Ovary (tissue), 7 donors: ENCODE measurements at regions not wholly inside any gene's neighbourhood (a gene's known extent, or its start where the extent isn't known, plus 50 kb on each side); places are given as distances from the start of the nearest gene placed in this dataset.

Experiments used
- DNase-seq, 5 donors: peaks; one replicate each; pipeline ENCODE4 v3.0.0-alpha.2; 2019 to 2020
- H3K27ac ChIP-seq, 2 donors: fragments of 200-600 bp; one replicate each; pipeline versions ENCODE4 v1.5.1 to v1.8.0; 2019 to 2022
- H3K27me3 ChIP-seq: fragments of 200-600 bp; one replicate; pipeline ENCODE4 v1.8.0; 2022
- H3K36me3 ChIP-seq: fragments of 200-600 bp; sonication (generic); one replicate; pipeline ENCODE4 v1.5.1; 2019
- H3K4me1 ChIP-seq: one replicate; pipeline ENCODE4 v1.8.1; 2013; ENCODE audit warnings: mild to moderate bottlenecking, moderate library complexity; ENCODE audit not compliant: insufficient read depth
- H3K4me3 ChIP-seq: fragments of 200-600 bp; sonication (generic); one replicate; pipeline ENCODE4 v1.5.1; 2017
- H3K9me3 ChIP-seq, 2 donors: fragments of 200-600 bp in 1 of 2; sonication (generic) in 1 of 2; one replicate each; pipeline versions ENCODE4 v1.5.1 to v1.8.1; 2013 to 2019; ENCODE audit warnings: mild to moderate bottlenecking in 1 of 2, moderate library complexity in 1 of 2
- CTCF ChIP-seq, 3 donors: fragments of 450-650 bp in 2 of 3; fragments of 200-600 bp in 1 of 3; IDR thresholded peaks; one replicate each; pipeline versions ENCODE4 v1.5.1 to v1.8.0; 2016 to 2022; ENCODE audit warnings: antibody characterized with exemption in 3 of 3, mild to moderate bottlenecking in 1 of 3
- EP300 ChIP-seq: sonication (generic); formaldehyde crosslinking; IDR thresholded peaks from one replicate; pipeline ENCODE4 v1.6.1; 2017; ENCODE audit warnings: antibody characterized with exemption
- POLR2A ChIP-seq: fragments of 450-650 bp; IDR thresholded peaks from one replicate; pipeline ENCODE4 v1.6.1; 2017; ENCODE audit warnings: antibody characterized with exemption, mild to moderate bottlenecking, moderate library complexity
- WGBS, 3 donors: extraction: QIAGEN DNeasy Blood & Tissue Kit in 1 of 3; methylation state at CpG; one replicate each; pipeline versions ENCODE4 v1.1.5 to v1.1.7; 2013 to 2017; 5-methylcytosine and 5-hydroxymethylcytosine counted together
- intact Hi-C, 4 donors: fragments of 100-400 bp; cut with DNase I; formaldehyde crosslinking; loops; one replicate each; pipeline versions ENCODE4 v1.11.0 to v1.15.1; 2022 to 2023
- donor health status: DM: no; HTN: no; CAD: no; lungs with moderate emphysema.
- donor health status: DM: no; HTN: no; CAD: no.
- donor health status: Bipolar disorder and iron deficiency.
- donor health status: DM: no; HTN: no; CAD: no.
- donor health status: DM: yes; HTN: yes; CAD: no.

DNA sequence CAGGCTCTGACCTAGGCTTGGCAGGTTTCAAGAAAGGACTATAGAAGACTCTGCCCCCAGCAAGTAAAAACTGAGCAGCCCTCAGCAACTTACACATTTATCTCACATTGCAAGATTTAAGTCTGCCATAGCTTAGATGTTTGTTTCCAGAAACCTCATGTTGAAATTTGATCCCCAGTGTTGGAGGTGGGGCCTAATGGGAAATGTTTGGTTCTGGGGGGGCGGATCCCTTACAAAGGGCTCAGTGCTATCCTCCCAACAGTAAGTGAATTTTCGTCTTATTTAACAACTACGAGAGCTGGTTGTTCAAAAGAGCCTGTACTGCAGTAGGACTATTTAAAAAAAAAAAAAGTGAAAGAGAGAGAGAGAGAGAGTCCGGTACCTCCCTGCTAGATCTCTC, 125.2 kb upstream of the PROK2 start:
- Histone ChIP-seq H3K9me3 (no peaks in the 10 kb centered on the region), H3K27ac (no peak overlapping the region), H3K36me3 (no peaks in the 10 kb centered on the region), H3K4me3 (no peak overlapping the region), H3K27me3 (no peaks in the 10 kb centered on the region), H3K4me1 (peaks cover 5% of the 10 kb centered on the region)
- DNase-seq, result no peak
- intact Hi-C loops, result no loop called here
- whole genome bisulfite sequencing, 3 donors, result 71 to 78% (median 77%) methylated on average over 4 of the region's 4 CpGs
- TF ChIP-seq EP300 (no peak), CTCF (IDR thresholded peaks at IDR 0.05) (no peak), POLR2A (no peak)

GRCh38 chr3:71907996-71908395, 123.0 kb upstream of the PROK2 start:
- H3K27me3 ChIP-seq, result no peaks in the 10 kb centered on the region
- 23 to 39% (median 28%) methylated on average over 14 of the region's 14 CpGs for WGBS, 3 donors
- no peaks in the 10 kb centered on the region for H3K36me3 ChIP-seq
- intact Hi-C loops, result no loop called here
- H3K4me1 ChIP-seq, result peaks cover 3% of the 10 kb centered on the region
- H3K27ac ChIP-seq, result no peak overlapping the region
- no peak overlapping the region for H3K4me3 ChIP-seq
- peak in 2 of 5 donors; percentile 24 to 48 for DNase-seq
- TF ChIP-seq CTCF (IDR thresholded peaks at IDR 0.05), result no peak
- TF ChIP-seq EP300, result no peak
- TF ChIP-seq POLR2A, result no peak
- no peaks in the 10 kb centered on the region for H3K9me3 ChIP-seq

DNA sequence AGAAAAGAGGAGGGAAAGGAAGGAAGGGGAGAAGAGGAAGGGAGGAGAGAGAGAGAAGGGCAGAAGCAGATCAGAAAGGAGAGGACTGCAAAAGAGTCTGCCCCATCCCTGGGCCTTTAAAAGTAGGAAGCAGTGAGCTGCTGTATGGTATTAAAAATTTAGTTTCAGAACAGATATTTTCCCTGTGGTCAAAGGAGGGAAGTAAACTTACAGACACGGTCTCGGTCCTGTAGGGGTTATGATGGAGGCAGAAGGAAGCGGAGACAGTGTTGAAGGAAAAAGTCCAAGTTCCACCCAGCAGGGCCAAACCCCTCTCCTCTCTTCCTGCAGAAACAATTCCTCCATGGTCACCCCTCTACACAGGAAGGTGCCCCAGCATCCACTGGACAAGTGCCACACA, 122.0 kb upstream of the PROK2 start:
- H3K4me1 ChIP-seq, result peaks cover 3% of the 10 kb centered on the region
- TF ChIP-seq POLR2A (no peak), CTCF (IDR thresholded peaks at IDR 0.05) (no peak), EP300 (no peak)
- no peak overlapping the region for H3K27ac ChIP-seq
- intact Hi-C loops, result no loop called here
- WGBS, 3 donors, result 83 to 88% (median 83%) methylated on average over 3 of the region's 3 CpGs
- no peak overlapping the region for H3K4me3 ChIP-seq
- no peaks in the 10 kb centered on the region for H3K27me3 ChIP-seq
- DNase-seq, result no peak
- no peaks in the 10 kb centered on the region for H3K9me3 ChIP-seq
- no peaks in the 10 kb centered on the region for H3K36me3 ChIP-seq

- Histone ChIP-seq H3K4me3 (no peak overlapping the region), H3K9me3 (no peaks in the 10 kb centered on the region), H3K36me3 (no peaks in the 10 kb centered on the region), H3K27ac (no peak overlapping the region), H3K27me3 (no peaks in the 10 kb centered on the region), H3K4me1 (peaks cover 3% of the 10 kb centered on the region)
- no peak for DNase-seq
- intact Hi-C loops, result no loop called here
- WGBS, 3 donors, result 94 to 95% (median 95%) methylated on average over 5 of the region's 5 CpGs
- no peak for TF ChIP-seq POLR2A
- TF ChIP-seq EP300, result no peak
- TF ChIP-seq CTCF (IDR thresholded peaks at IDR 0.05), result no peak
Observed at GRCh38 chr3:71905426-71905825, 120.5 kb upstream of the PROK2 start.

- no peak for DNase-seq
- no peaks in the 10 kb centered on the region for H3K36me3 ChIP-seq
- no peak overlapping the region for H3K27ac ChIP-seq
- TF ChIP-seq POLR2A, result no peak
- TF ChIP-seq EP300, result no peak
- TF ChIP-seq CTCF (IDR thresholded peaks at IDR 0.05), result no peak
- H3K4me3 ChIP-seq, result no peak overlapping the region
- H3K27me3 ChIP-seq, result no peaks in the 10 kb centered on the region
- H3K4me1 ChIP-seq, result peaks cover 3% of the 10 kb centered on the region
- intact Hi-C loops, result no loop called here
- H3K9me3 ChIP-seq, result no peaks in the 10 kb centered on the region
- 83 to 90% (median 88%) methylated on average over 6 of the region's 6 CpGs for WGBS, 3 donors
Observed at GRCh38 chr3:71903936-71904335, 119.0 kb upstream of the PROK2 start.
